Neural progenitor cell (in vitro differentiated cells): ENCODE measurements at regions not wholly inside any gene's neighbourhood (a gene's known extent, or its start where the extent isn't known, plus 50 kb on each side); places are given as distances from the start of the nearest gene placed in this dataset.

Experiments used
- CTCF ChIP-seq: fragments of 200-600 bp; sonication (generic); IDR thresholded peaks from 2 replicates; pipeline ENCODE4 v1.5.1; 2017; ENCODE audit warnings: antibody characterized with exemption, mild to moderate bottlenecking
- EZH2 ChIP-seq: fragments of 200-600 bp; sonication (generic); IDR thresholded peaks from 2 replicates; pipeline ENCODE4 v1.6.1; 2017; ENCODE audit warnings: antibody characterized with exemption, mild to moderate bottlenecking, moderate library complexity
- EZH2phosphoT487 ChIP-seq: fragments of 200-600 bp; sonication (generic); IDR thresholded peaks from 2 replicates; pipeline ENCODE4 v1.6.1; 2017; ENCODE audit warnings: antibody characterized with exemption

- no peak for TF ChIP-seq CTCF
- no peak for TF ChIP-seq EZH2phosphoT487
- no peak for TF ChIP-seq EZH2
Measured at GRCh38 chr20:6857927-6858326, 90.4 kb downstream of the BMP2 start.
